Breast epithelium (tissue), 3 donors: ENCODE measurements at regions not wholly inside any gene's neighbourhood (a gene's known extent, or its start where the extent isn't known, plus 50 kb on each side); places are given as distances from the start of the nearest gene placed in this dataset.

Experiments used
- CTCF ChIP-seq, 3 donors: fragments of 450-650 bp; IDR thresholded peaks; one replicate each; pipeline ENCODE4 v1.5.1; 2016 to 2017; ENCODE audit warnings: antibody characterized with exemption in 3 of 3, mild to moderate bottlenecking in 3 of 3, moderate library complexity in 3 of 3
- POLR2AphosphoS5 ChIP-seq, 3 donors: sonication (generic); formaldehyde crosslinking; IDR thresholded peaks; one replicate each; pipeline ENCODE4 v1.6.1; 2017; ENCODE audit warnings: antibody characterized with exemption in 3 of 3

GRCh38 chr14:56463271-56463890, 116.2 kb upstream of the TMEM260 start:
- TF ChIP-seq CTCF (IDR thresholded peaks at IDR 0.05), result no peak
- TF ChIP-seq POLR2AphosphoS5 (IDR thresholded peaks at IDR 0.05), result no peak
